OCI-LY3 (cell line): ENCODE measurements at regions not wholly inside any gene's neighbourhood (a gene's known extent, or its start where the extent isn't known, plus 50 kb on each side); places are given as distances from the start of the nearest gene placed in this dataset.

Source experiments
- CTCF ChIP-seq: fragments of 200-600, 300-600 bp; sonication (generic); IDR thresholded peaks from 2 replicates; pipeline ENCODE4 v1.5.1; 2014; ENCODE audit warnings: antibody characterized with exemption, low read length, low read depth
- EZH2phosphoT487 ChIP-seq: fragments of 200-600 bp; shearing (Covaris generic); IDR thresholded peaks from 2 replicates; pipeline ENCODE4 v1.6.1; 2018; ENCODE audit warnings: antibody characterized with exemption, mixed run types, low read depth

- TF ChIP-seq CTCF (no peak), EZH2phosphoT487 (no peak)
These were observed 146.3 kb upstream of the ZC3H15 start for GRCh38 chr2:186339716-186340115.
